CD4-positive, alpha-beta memory T cell (primary cell): ENCODE measurements at regions not wholly inside any gene's neighbourhood (a gene's known extent, or its start where the extent isn't known, plus 50 kb on each side); places are given as distances from the start of the nearest gene placed in this dataset.

Experiments
- CTCF ChIA-PET: fragments of 350-600 bp; sonication (Branson Sonifier 250); formaldehyde crosslinking; loops from one replicate; lab custom pipeline; 2021; ENCODE audit warnings: inconsistent platforms; ENCODE audit not compliant: partially characterized antibody; lab: Charles Lee
- POLR2A ChIA-PET: fragments of 350-600 bp; sonication (Branson Sonifier 250); formaldehyde crosslinking; loops from one replicate; lab custom pipeline; 2021; ENCODE audit not compliant: partially characterized antibody; lab: Charles Lee
- DNase-seq, 5 donors: peaks; one replicate each; pipeline versions ENCODE4 v3.0.0 to v3.0.0-alpha.2; 2020 to 2022; ENCODE audit warnings: mixed read lengths in 1 of 5
- H3K27ac ChIP-seq: one replicate; pipeline ENCODE4 v1.7.0; 2013; ENCODE audit warnings: low read depth, low read length
- H3K27me3 ChIP-seq: 2 replicates; pipeline ENCODE4 v1.7.0; 2013; ENCODE audit warnings: mild to moderate bottlenecking, low read length, moderate library complexity; ENCODE audit not compliant: insufficient read depth
- H3K36me3 ChIP-seq: 2 replicates; pipeline ENCODE4 v1.7.0; 2013; ENCODE audit warnings: mild to moderate bottlenecking, low read length, moderate library complexity; ENCODE audit not compliant: insufficient read depth
- H3K4me1 ChIP-seq: 2 replicates; pipeline ENCODE4 v1.7.0; 2013; ENCODE audit warnings: mild to moderate bottlenecking, low read length, moderate library complexity; ENCODE audit not compliant: insufficient read depth
- H3K4me3 ChIP-seq, 2 donors: one replicate each; pipeline ENCODE4 v1.7.0; 2013; ENCODE audit warnings: low read length in 2 of 2, mild to moderate bottlenecking in 1 of 2
- H3K9me3 ChIP-seq, 2 donors: one replicate each; pipeline ENCODE4 v1.7.0; 2013; ENCODE audit warnings: low read length in 2 of 2, control low read depth in 1 of 2; ENCODE audit not compliant: control insufficient read depth in 1 of 2
- H3K27ac Mint-ChIP-seq, 7 donors: one replicate each; pipeline ENCODE4 v1.8.0; 2020 to 2021; ENCODE audit warnings: mixed read lengths in 7 of 7, mild to moderate bottlenecking in 6 of 7, inconsistent platforms in 3 of 7, moderate library complexity in 3 of 7
- H3K27me3 Mint-ChIP-seq, 2 donors: one replicate each; pipeline ENCODE4 v1.8.0; 2020 to 2021; ENCODE audit warnings: mixed read lengths in 2 of 2
- H3K36me3 Mint-ChIP-seq, 2 donors: one replicate each; pipeline ENCODE4 v1.8.0; 2020 to 2021; ENCODE audit warnings: mixed read lengths in 2 of 2, inconsistent platforms in 1 of 2, mild to moderate bottlenecking in 1 of 2
- H3K4me1 Mint-ChIP-seq, 4 donors: one replicate each; pipeline ENCODE4 v1.8.0; 2020 to 2021; ENCODE audit warnings: mixed read lengths in 4 of 4, mild to moderate bottlenecking in 1 of 4
- H3K4me3 Mint-ChIP-seq, 8 donors: one replicate each; pipeline ENCODE4 v1.8.0; 2020 to 2021; ENCODE audit warnings: mixed read lengths in 8 of 8, mild to moderate bottlenecking in 7 of 8, moderate library complexity in 6 of 8, inconsistent platforms in 3 of 8
- H3K9me3 Mint-ChIP-seq, 8 donors: one replicate each; pipeline ENCODE4 v1.8.0; 2020 to 2021; ENCODE audit warnings: mixed read lengths in 8 of 8, mild to moderate bottlenecking in 5 of 8, inconsistent platforms in 3 of 8, moderate library complexity in 1 of 8
- intact Hi-C: fragments of 100-400 bp; cut with micrococcal nuclease; formaldehyde crosslinking; loops from one replicate; pipeline ENCODE4 v1.15.1; 2023

DNA sequence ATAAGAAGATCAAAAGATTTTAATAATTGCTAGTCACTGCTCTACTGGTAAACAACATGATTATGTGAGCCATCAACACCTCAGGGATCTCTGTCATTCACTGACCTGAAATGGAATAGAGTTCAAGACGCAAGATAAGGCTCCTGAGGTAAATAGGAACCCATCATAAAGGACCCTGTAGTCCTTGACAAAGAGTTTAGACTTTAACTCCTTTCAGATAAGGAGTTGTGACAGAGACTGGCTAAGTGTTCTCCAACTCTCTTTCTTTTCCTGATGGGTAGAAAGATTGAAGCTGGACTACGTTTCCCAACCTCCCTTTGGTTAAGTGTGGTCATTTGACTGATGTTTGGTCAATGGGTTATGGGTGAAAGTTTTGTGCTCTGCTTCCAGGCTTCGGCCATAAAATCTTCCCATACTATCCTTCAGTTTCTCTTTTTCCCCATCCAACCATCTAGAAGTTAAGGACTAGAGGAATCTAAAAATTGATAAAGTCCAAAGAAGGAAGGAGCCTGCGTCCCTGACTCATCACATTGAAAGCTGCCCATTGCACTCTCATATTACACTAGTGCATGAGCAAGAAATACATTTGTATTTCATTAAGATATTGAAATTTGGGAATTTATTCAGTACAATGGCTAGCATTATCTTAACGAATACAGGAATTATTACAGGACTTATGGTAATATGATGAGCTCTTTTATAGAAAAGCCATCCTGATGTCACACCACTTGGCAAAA lies 293.7 kb upstream of the ACVR2A start:
- H3K27ac Mint-ChIP-seq, result no peak overlapping the region
- CTCF ChIA-PET, result no interaction called here

DNA sequence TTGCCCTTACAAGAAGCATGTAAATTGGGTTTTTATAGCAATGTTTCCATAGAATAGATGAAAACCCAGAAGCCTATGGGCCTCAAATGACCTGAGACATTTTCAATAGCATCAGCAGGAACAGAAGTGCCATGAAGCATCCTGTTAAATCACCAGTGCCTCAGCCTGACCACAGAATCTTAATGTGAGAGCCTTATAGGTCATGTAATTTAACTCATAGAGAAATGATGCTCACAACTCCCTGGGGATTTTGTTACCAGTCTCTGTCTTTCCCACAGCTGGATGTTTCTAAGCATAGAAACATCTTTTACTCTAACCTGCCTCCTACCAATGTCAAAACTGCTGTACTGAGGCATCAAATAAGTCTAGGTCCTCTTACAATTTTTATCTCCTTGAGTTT lies 295.8 kb upstream of the ACVR2A start:
- DNase-seq, result no peak
- ChIA-PET POLR2A (no interaction called here), CTCF (no interaction called here)
- no peak overlapping the region for H3K4me3 ChIP-seq
- peaks cover 0 to 3% (median 0%) of the 10 kb centered on the region in 4 donors for H3K4me1 Mint-ChIP-seq
- H3K27me3 ChIP-seq, result no peaks in the 10 kb centered on the region
- no peaks in the 10 kb centered on the region for H3K36me3 ChIP-seq
- H3K36me3 Mint-ChIP-seq, result no peaks in the 10 kb centered on the region
- H3K4me1 ChIP-seq, result no peaks in the 10 kb centered on the region
- H3K9me3 Mint-ChIP-seq, result peaks cover 0 to 7% (median 3%) of the 10 kb centered on the region in 8 donors
- no peaks in the 10 kb centered on the region for H3K9me3 ChIP-seq
- no peak overlapping the region for H3K27ac Mint-ChIP-seq
- H3K27me3 Mint-ChIP-seq, result peaks cover 0 to 1% of the 10 kb centered on the region in 2 donors
- H3K4me3 Mint-ChIP-seq, result no peak overlapping the region
- intact Hi-C loops, result no loop called here
- no peak overlapping the region for H3K27ac ChIP-seq

More for the DNA sequence above, 293.7 kb upstream of the ACVR2A start:
- no peaks in the 10 kb centered on the region for H3K4me1 ChIP-seq
- no peak overlapping the region for H3K4me3 Mint-ChIP-seq
- H3K4me1 Mint-ChIP-seq, result peaks cover 0 to 3% (median 0%) of the 10 kb centered on the region in 4 donors
- DNase-seq, result no peak
- intact Hi-C loops, result no loop called here
- no peaks in the 10 kb centered on the region for H3K36me3 ChIP-seq
- H3K9me3 Mint-ChIP-seq, result peaks cover 0 to 8% (median 0%) of the 10 kb centered on the region in 8 donors
- H3K27me3 Mint-ChIP-seq, result peaks cover 0 to 1% of the 10 kb centered on the region in 2 donors
- no peak overlapping the region for H3K27ac ChIP-seq
- H3K36me3 Mint-ChIP-seq, result no peaks in the 10 kb centered on the region
- no peaks in the 10 kb centered on the region for H3K9me3 ChIP-seq
- H3K4me3 ChIP-seq, result no peak overlapping the region
- no peaks in the 10 kb centered on the region for H3K27me3 ChIP-seq
- POLR2A ChIA-PET, result no interaction called here

DNA sequence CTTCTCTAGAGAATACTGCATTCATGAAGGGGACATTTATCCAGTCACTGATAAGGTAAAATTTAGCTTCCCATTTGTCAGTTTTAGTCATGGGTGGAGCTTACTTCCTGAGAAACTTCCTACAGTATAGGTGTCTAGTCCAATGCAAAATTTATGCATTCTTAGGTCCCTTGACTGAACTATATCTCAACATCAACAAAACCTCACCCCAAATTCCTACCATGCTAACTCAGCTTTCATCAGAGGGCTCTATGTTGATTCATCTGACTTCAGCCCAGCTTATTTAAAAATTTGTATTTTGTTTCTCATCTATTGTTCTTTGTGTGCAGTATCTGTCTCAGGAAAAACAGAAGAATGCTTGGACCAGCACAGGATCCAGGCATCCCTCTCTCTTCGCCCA lies 296.4 kb upstream of the ACVR2A start:
- H3K4me1 Mint-ChIP-seq, result peaks cover 0 to 3% (median 0%) of the 10 kb centered on the region in 4 donors
- peaks cover 0 to 1% of the 10 kb centered on the region in 2 donors for H3K27me3 Mint-ChIP-seq
- DNase-seq, result no peak
- intact Hi-C loops, result no loop called here
- Histone ChIP-seq H3K9me3 (no peaks in the 10 kb centered on the region), H3K27me3 (no peaks in the 10 kb centered on the region), H3K4me3 (no peak overlapping the region), H3K27ac (no peak overlapping the region), H3K36me3 (no peaks in the 10 kb centered on the region), H3K4me1 (no peaks in the 10 kb centered on the region)
- CTCF ChIA-PET, result no interaction called here
- no peak overlapping the region for H3K4me3 Mint-ChIP-seq
- H3K36me3 Mint-ChIP-seq, result no peaks in the 10 kb centered on the region
- no peak overlapping the region for H3K27ac Mint-ChIP-seq
- POLR2A ChIA-PET, result no interaction called here
- peaks cover 0 to 7% (median 3%) of the 10 kb centered on the region in 8 donors for H3K9me3 Mint-ChIP-seq

DNA sequence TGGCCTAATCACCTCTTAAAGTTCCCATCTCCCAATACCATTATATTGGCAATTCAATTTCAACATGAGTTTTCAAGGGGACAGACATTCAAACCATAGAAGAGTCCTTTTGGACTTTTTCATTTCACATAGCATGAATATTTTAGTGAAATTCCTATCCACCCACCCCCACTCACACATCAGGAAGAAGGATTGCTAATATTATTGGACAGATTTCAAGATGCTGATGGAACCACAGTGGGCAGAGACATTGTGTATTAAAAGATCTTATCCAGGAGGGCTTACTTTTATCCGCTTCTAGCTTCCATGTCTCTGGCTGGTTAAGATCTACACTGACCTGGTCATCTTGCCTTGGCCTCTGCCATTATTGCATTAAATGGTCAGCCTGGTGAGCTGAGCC lies 297.4 kb upstream of the ACVR2A start:
- H3K4me1 Mint-ChIP-seq, result peaks cover 0 to 3% (median 0%) of the 10 kb centered on the region in 4 donors
- Histone ChIP-seq H3K27me3 (no peaks in the 10 kb centered on the region), H3K4me1 (no peaks in the 10 kb centered on the region), H3K36me3 (no peaks in the 10 kb centered on the region), H3K4me3 (no peak overlapping the region), H3K9me3 (no peaks in the 10 kb centered on the region), H3K27ac (no peak overlapping the region)
- H3K9me3 Mint-ChIP-seq, result peaks cover 0 to 7% (median 3%) of the 10 kb centered on the region in 8 donors
- no peak overlapping the region for H3K27ac Mint-ChIP-seq
- H3K36me3 Mint-ChIP-seq, result no peaks in the 10 kb centered on the region
- ChIA-PET POLR2A (no interaction called here), CTCF (no interaction called here)
- no peak overlapping the region for H3K4me3 Mint-ChIP-seq
- DNase-seq, result no peak
- intact Hi-C loops, result no loop called here
- no peaks in the 10 kb centered on the region for H3K27me3 Mint-ChIP-seq

DNA sequence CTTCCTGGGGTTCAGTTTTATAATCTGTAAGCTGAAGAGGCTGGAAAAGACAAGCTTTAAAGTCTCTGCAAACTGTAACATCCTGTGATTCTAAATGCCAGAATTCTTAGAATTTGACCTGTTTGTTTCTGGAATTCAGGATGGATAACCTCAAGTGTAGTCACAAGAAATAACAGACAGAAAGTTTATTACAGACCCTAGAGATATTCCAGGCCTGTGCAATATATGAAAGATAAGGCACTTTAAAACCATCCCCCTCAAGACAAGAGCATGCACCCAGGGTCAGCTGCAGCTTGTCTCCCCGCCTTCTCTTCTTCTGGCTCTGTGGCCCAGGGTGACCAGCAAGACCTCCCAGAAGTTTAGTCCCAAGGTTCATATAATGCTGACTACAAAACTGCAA lies 298.7 kb upstream of the ACVR2A start:
- Histone ChIP-seq H3K27me3 (no peaks in the 10 kb centered on the region), H3K4me1 (no peaks in the 10 kb centered on the region), H3K27ac (no peak overlapping the region), H3K36me3 (no peaks in the 10 kb centered on the region), H3K4me3 (no peak overlapping the region), H3K9me3 (no peaks in the 10 kb centered on the region)
- Mint-ChIP-seq H3K27me3 (no peaks in the 10 kb centered on the region), H3K4me1 (peaks cover 0 to 7% (median 2%) of the 10 kb centered on the region in 4 donors), H3K36me3 (no peaks in the 10 kb centered on the region), H3K9me3 (peaks cover 0 to 7% (median 3%) of the 10 kb centered on the region in 8 donors), H3K4me3 (no peak overlapping the region), H3K27ac (peak overlapping the region in 1 of 7 donors; percentile 19)
- no peak for DNase-seq
- ChIA-PET CTCF (no interaction called here), POLR2A (no interaction called here)
- intact Hi-C loops, result no loop called here

DNA sequence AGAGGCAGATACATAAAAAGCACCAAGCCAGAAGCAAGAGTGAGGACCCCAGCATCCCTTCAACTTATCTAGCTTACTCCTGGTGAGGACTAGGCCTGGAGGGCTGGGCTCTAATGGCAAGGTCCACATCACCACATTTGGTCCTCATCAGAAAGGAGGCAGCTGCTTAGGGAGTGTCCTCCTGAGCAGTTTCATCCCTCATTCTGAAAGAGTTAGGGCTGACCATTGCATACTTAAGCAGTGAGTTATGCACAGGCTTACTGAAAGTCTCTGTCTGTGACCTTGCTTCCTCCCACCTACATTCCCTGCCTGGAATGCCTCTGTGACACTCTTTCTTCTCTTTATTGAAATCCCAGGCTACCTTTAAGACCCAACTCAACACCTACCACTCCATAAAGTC lies 301.8 kb upstream of the ACVR2A start:
- H3K27ac ChIP-seq, result no peak overlapping the region
- Mint-ChIP-seq H3K4me1 (peaks cover 0 to 5% (median 2%) of the 10 kb centered on the region in 4 donors), H3K36me3 (no peaks in the 10 kb centered on the region), H3K27me3 (no peaks in the 10 kb centered on the region), H3K9me3 (peaks cover 0 to 7% (median 2%) of the 10 kb centered on the region in 8 donors), H3K4me3 (no peak overlapping the region), H3K27ac (no peak overlapping the region)
- no peak overlapping the region for H3K4me3 ChIP-seq
- ChIA-PET CTCF (no interaction called here), POLR2A (no interaction called here)
- no peaks in the 10 kb centered on the region for H3K36me3 ChIP-seq
- H3K4me1 ChIP-seq, result no peaks in the 10 kb centered on the region
- no peak for DNase-seq
- no peaks in the 10 kb centered on the region for H3K27me3 ChIP-seq
- intact Hi-C loops, result no loop called here
- no peaks in the 10 kb centered on the region for H3K9me3 ChIP-seq

DNA sequence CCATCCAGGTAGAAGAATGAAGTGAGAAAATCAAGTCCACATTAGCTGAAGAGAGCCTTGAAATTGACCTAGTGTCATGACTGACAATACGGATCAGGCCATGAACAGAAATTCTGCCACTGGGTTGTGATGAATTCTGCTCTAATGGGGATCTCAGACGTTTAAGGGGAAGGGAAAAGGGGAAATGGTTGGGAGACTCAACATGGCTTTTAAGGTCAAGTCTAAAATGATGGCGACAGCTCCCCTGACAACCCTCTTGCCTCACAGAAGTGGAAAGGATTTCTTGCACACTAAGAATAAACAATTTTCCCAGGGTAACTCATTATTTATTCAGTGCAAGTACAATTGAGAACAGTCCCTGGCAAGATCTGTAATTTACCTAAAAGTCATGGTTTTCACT lies 302.5 kb upstream of the ACVR2A start:
- H3K4me1 ChIP-seq, result no peaks in the 10 kb centered on the region
- CTCF ChIA-PET, result no interaction called here
- Mint-ChIP-seq H3K9me3 (peaks cover 0 to 7% (median 2%) of the 10 kb centered on the region in 8 donors), H3K27me3 (no peaks in the 10 kb centered on the region), H3K4me3 (no peak overlapping the region), H3K27ac (no peak overlapping the region), H3K36me3 (no peaks in the 10 kb centered on the region), H3K4me1 (peaks cover 0 to 5% (median 2%) of the 10 kb centered on the region in 4 donors)
- no peaks in the 10 kb centered on the region for H3K9me3 ChIP-seq
- POLR2A ChIA-PET, result no interaction called here
- H3K36me3 ChIP-seq, result no peaks in the 10 kb centered on the region
- no peak overlapping the region for H3K27ac ChIP-seq
- intact Hi-C loops, result no loop called here
- no peak overlapping the region for H3K4me3 ChIP-seq
- DNase-seq, result no peak
- no peaks in the 10 kb centered on the region for H3K27me3 ChIP-seq
